Activated CD8-positive, alpha-beta memory T cell treated with anti-CD3 and anti-CD28 coated beads, Interleukin-2, amount 50 U/mL, for 1 hour (primary cell): ENCODE measurements at regions not wholly inside any gene's neighbourhood (a gene's known extent, or its start where the extent isn't known, plus 50 kb on each side); places are given as distances from the start of the nearest gene placed in this dataset.
"Not testable (repeated sequence)": the region's sequence is repeated elsewhere in the genome, so short reads cannot be mapped to it uniquely, and the experiment has no call there.

Experiments used
- DNase-seq: peaks from one replicate; pipeline ENCODE4 v3.0.0-alpha.2; 2020; ENCODE audit errors: extremely low read depth

DNA sequence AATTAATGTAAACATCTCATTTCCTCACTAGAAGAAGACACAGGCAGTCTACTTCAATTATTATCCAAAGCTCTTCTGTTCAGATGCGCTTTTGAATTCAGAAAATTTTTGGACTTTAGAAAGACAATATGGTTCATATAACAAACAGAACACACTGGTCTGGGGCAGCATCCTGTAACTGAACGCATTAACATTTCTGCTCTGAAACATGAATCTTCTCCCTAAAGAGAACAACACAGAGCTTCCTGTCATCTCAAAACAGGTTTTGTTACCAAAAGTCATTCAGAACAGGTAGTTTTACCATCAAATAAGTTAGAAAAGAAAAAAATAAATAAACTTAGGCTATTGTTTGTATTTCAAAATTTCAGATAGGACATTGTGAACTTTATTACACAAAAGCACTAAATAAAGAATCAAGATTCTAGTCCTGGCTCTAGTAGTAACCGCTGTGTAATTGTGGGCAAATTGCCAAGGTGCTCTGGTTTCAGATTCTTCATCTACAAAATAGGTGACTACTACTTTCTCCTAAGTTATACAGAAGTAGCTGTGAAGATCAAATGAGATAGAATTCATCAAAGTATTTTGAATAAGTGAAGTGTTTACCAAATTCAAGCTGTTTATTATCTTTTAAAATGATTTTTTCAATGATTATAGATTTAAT, 252.3 kb upstream of the RASGEF1B start:
- no peak for DNase-seq

GRCh38 chr4:81723019-81723884, 251.5 kb upstream of the RASGEF1B start:
- no peak for DNase-seq

DNA sequence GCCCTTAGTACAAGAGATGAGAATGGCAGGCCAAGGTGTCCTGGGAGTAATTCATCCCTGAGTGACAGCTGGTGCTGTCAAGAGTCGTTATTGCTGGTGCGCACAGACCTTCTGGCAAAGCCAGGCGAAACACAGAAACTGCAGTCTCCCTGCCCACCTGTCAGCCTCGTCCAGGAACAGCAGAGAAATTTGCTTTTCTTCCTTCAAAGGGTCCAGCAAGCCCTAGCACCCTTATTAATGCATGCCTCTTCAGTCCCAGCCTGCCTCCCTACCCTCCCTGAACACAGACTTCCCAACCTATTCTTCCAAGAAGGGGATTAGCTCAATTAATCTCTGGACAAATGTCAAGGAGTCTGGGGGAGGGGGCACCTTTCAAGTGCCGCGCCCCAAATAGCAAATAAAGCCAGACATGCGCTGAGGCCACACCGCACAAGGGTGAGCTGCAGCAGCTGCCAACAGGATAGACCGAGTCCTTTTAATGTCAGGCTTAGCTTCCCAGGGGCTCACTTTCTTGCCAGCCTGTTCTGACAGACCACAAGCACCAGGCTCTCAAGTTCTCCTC, 250.7 kb upstream of the RASGEF1B start:
- no peak for DNase-seq

- DNase-seq: no peak
Observed at GRCh38 chr4:81715757-81716156, 244.1 kb upstream of the RASGEF1B start.

DNA sequence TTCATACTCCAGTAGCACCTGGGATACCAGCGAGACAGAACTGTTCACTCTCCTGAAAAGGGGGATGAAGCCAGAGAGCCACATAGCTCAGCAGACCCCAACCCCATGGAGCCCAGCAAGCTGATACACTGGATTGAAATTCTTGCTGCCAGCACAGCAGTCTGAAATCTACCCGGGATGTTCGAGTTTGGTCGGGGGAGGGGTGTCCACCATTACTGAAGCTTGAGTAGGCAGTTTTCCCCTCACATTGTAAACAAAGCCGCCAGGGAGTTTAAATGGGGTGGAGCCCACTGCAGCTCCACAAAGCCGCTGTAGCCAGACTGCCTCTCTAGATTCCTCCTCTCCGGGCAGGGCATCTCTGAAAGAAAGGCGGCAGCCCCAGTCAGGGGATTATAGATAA, 243.7 kb upstream of the RASGEF1B start:
- DNase-seq: not testable (repeated sequence)

GRCh38 chr4:81714291-81714690, 242.6 kb upstream of the RASGEF1B start:
- DNase-seq: no peak

DNA sequence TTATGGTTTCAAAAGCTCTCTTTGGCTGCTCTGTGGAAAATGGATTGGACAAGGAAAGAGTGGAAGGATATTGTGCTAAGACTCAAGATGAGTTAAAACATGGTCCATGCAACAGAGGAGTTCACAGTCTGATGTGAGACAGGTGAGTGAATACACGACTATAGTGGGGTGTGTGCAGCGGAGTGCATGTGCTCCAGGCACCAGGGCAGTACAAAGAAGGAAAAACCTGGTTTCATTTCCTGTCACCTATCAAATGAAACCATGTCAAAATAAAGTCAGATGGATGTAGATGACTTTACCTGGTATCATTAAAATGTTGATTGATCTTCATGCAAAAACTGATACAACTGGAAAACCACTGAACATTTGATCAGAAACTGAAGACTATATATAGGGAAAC, 241.0 kb upstream of the RASGEF1B start:
- DNase-seq: no peak

DNA sequence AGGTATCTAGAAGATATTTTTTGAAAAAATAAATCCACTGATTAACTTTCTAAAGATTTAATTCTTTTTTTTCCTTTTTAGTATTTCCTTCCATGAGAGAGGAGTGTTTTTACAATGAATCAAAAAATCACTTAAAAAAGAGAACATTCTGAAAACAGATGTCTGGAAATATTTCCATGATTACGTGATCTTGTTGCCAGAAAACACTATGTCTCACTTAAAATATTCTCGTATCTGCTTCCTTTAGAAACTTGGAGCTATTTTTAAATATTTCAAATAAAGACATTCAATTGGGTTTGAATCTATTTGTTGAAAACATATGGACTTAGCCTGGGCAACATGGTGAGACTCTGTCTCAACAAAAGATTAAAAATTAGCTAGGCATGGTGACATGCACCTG, 232.8 kb upstream of the RASGEF1B start:
- DNase-seq: no peak

DNA sequence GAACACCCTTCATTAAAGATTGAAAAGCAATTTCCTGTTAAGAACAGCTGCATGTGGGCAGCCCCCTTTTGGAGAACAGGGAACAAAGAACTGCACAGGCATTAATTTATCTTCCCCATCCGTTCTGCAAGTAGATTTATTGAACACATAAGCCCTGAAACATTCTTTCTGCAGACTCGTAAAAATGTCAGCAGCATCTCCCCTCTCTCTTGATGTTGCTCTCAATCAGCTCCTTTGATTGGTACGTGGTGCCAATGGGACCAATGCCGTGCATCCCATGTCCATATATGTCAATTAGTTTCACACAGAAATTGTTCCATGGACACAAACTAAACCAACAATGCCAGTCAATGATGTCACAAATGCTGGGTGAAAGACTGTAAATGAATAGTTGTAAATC, 228.5 kb upstream of the RASGEF1B start:
- DNase-seq: no peak

DNA sequence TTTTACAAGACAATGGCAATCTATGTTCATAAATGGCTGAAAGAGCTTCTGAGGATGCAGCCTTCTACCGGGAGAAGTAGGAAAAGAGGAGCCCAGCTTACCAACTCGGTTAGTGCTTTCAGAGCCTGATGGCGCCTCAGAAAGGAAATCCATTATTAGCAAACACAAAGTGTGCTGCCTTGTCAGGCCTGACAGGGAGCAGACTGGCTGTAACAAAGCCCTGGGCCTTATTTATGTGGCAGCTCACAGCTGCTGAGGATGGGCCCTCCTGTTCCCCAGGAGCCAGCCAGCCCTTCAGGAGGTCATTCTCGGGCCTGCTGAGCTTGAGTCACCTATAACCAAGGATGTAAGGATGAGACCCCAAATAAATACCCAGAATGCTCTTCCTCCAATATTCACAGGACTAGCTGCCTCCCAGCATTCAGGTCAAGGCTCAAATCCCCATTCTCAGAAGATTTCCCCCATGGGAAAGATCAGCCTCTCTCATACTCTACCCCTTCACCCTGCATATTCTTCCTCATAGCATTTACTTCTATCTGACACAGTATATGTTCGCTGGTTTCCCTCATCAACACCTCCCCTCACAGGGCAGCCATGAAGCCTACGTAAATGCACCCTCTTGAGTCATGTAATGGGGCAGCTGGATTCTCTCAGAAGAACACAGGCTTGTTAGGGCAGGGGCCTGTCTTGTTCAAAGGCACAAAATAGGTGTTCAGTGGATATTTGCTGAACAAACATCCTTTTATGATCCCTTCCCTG, 227.0 kb upstream of the RASGEF1B start:
- no peak for DNase-seq

DNA sequence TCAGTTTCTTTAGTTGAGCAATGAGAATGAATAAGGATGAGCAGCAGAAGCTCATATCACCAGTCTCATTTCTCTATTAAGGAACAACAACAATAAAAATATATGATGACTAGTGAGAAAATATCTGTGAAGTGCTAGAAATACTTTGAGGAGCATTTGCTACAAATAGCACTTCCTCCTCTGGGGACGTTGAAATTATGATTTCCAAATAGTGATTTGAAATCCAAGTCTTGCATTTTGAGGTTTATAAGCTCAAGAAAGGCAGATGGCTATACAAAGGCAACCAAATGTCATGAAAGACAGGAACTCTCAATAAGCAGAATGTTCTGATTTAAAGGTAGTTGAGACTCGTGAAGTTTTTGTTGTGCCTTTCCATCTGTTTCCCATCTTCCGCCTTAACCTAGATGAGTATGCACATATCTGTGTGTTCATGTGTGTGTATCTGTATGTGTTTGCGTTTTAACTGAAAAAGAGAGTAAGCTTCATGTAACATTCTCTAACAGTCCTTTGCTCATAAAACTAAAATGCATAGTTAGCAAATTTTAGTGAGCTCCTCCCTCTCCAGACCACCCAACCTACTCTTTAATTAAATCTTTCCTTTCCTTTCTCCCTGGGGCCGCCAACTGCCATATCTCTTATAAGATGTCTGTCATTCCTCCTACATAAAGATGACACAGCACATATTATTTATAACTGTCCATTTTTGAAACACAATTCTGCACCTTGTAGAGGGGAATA, 222.6 kb upstream of the RASGEF1B start:
- no peak for DNase-seq

- DNase-seq: no peak
Observed at GRCh38 chr4:81690871-81691270, 219.2 kb upstream of the RASGEF1B start.

- DNase-seq: no peak
Observed at GRCh38 chr4:81688085-81688484, 216.4 kb upstream of the RASGEF1B start.

DNA sequence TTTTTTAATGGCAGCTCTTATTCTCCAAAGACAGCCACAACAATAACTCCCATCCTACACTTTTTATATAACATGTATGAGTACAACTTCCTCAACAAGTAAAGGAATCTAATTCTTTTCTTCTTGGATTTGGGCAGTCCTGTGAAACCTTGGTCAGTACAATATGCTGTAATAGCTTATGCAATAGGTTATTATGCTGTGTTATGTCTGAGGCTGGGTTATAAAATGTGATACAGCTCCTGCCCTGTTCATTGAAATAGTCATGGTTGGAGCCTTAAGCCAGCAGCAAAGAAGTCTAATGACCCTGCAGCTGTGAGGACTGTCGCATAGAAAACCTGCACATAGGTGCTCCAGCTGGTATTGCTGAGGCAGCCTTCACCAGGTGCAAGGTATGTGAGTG, 215.8 kb upstream of the RASGEF1B start:
- DNase-seq: no peak

DNA sequence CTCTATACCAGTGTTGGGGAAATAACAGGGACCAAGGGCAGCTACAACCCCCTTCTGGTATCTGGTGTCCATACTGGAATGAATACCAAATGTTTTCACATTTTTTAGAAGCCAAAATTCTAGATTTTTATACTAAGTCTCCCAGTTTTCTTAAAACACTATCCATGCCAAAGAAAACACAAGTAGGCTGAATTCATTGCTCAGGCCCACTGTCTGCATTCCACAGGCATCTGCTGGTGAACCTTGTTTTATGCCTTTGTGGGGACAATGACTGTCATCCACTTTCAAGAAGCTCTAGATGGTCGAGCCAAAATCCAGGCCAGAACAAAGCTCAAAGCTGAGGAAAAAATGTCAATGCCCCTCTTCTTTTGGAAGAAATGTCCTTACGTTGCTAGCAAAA, 213.4 kb upstream of the RASGEF1B start:
- DNase-seq: no peak

- no peak for DNase-seq
Observed at GRCh38 chr4:81684352-81684751, 212.6 kb upstream of the RASGEF1B start.

DNA sequence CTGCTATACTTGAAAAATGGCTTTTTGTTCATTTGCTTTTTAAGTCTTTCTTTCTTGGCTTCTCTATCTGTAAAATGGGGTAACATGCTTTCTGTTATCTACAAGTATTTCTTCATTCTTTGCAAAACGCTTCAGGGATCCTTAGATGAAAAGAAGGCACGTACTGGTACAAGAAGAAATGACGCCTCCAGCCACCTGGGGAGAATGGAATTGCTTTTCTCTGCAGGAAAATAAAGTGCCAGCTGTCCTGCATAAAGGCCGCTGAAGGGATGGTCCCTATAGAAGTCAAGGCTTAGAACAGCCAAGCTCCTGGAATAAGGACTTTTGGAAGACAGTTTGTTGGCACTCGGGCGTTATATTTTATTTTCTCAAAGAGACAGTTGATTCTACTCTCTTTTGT, 210.8 kb upstream of the RASGEF1B start:
- no peak for DNase-seq

DNA sequence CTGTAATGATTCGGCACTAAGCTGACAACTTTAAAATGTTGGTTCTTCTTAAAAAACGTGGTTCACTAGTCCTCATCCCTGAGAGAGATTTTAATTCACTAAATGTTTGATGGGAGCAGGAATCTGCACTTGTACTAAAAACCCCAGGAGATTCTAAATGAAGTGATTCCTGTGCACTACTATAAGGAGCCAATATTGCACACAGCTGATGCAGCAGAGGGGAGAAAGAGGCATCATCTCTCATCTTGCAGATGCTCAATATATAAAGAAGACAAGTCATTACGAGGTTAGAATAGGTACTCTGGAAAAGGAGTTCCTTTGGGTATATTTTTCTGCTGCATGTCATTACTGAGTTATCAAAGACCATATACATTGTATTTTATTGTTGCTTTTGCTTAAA, 207.6 kb upstream of the RASGEF1B start:
- DNase-seq: no peak

DNA sequence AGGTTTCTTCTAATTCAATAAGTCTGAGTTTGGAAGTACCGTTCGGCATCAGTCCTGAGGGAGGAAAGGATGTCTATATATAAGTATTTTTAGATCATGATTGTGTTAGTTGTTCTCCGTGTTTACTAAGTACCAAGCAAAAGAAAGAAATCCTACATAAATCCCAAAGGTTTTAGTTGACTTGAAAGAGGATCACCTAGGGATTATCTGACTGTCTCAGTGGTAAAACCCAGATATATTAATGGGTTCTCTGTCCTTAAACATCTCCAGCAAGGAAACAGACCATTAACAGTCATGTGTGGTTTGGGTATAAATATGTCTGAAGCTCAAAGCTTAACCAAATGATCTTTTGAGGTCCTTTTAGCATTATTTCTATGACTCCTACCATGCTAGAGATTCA, 207.1 kb upstream of the RASGEF1B start:
- DNase-seq: no peak

DNA sequence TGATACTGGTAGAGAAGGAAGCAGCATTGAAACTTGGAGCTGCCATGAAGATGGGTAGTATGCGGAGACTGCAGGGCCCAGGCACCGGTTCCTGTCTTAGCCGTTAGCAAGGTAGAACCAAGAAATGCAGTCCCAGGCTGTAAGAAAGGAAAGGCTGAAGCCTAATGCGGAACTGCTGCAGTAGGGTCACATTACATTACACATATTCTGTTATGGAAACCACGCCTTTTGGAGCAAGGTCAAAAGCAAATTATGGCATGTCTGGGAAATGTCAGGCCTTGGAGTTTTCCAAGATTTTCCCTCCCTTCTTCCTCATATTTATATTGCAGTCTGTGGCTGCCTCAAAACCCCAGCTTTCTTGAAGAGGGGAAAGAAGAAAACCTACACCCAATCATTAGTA, 204.8 kb upstream of the RASGEF1B start:
- no peak for DNase-seq

DNA sequence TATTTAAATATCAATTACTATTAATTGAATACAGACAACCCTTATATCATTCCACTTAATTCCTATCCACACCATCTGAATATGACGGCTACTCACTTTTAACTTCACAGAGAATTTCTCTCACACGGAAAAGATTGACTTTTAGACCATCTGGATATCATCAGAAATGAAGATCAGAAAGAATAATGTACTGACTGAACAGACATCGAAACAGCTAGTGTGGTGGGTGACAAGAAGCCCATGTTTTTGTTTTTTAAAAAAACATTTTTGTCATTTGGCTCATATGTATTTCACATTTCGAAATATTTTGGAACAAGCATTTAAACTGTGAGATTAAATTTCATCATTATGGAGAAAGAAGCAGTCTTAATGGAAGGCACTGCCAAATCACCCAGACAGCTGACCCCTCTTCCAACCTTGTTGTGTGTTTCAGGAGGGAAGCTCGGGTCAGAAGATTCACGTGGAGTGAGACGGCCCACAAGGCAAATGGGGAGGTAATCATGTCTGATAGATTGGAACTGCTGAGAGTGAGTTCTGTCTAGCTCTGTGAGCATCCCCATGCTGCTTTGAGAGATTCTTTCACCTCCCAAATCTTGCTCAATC, 204.2 kb upstream of the RASGEF1B start:
- DNase-seq: no peak
